MM.1S (cell line): ENCODE measurements at regions not wholly inside any gene's neighbourhood (a gene's known extent, or its start where the extent isn't known, plus 50 kb on each side); places are given as distances from the start of the nearest gene placed in this dataset.

Source experiments
- EZH2 ChIP-seq: fragments of 300-600 bp; sonication (generic); optimal IDR thresholded peaks from 2 replicates; pipeline ENCODE3; 2017; ENCODE audit warnings: low read depth, mild to moderate bottlenecking, antibody characterized with exemption, low read length, mixed read lengths
- EZH2phosphoT487 ChIP-seq: fragments of 300-600 bp; sonication (generic); IDR thresholded peaks from 2 replicates; pipeline ENCODE4 v1.6.1; 2018; ENCODE audit warnings: antibody characterized with exemption, low read length
- TF ChIP-seq, protein P1 (sequence below): fragments of 300-600 bp; sonication (generic); IDR thresholded peaks from 2 replicates; pipeline ENCODE4 v1.5.1; 2016; ENCODE audit warnings: antibody characterized with exemption, low read length, mixed read lengths

DNA sequence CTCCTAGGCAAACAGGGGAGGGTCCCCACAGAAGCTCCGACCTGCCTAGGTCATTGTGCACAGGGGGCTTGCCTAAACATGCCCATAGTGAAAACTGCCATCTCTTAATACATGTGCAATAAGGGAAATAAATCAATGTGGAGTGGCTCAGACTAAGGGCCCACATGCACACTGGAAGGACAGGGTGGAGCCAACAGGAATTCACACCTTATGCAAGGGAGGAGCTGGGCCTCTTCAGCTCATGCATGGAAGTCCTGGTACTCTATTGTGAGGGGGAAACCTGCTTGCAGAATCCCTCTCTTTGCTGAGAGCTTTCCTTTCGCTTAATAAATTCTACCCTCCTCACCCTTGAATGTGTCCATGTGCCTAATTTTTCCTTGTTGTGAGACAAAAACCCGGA lies 815.8 kb downstream of the EFNA5 start:
- TF ChIP-seq EZH2 = no peak
- TF ChIP-seq, protein P1, sequence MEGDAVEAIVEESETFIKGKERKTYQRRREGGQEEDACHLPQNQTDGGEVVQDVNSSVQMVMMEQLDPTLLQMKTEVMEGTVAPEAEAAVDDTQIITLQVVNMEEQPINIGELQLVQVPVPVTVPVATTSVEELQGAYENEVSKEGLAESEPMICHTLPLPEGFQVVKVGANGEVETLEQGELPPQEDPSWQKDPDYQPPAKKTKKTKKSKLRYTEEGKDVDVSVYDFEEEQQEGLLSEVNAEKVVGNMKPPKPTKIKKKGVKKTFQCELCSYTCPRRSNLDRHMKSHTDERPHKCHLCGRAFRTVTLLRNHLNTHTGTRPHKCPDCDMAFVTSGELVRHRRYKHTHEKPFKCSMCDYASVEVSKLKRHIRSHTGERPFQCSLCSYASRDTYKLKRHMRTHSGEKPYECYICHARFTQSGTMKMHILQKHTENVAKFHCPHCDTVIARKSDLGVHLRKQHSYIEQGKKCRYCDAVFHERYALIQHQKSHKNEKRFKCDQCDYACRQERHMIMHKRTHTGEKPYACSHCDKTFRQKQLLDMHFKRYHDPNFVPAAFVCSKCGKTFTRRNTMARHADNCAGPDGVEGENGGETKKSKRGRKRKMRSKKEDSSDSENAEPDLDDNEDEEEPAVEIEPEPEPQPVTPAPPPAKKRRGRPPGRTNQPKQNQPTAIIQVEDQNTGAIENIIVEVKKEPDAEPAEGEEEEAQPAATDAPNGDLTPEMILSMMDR = no peak
- no peak for TF ChIP-seq EZH2phosphoT487
